Omental fat pad (tissue), 3 donors: ENCODE measurements at regions not wholly inside any gene's neighbourhood (a gene's known extent, or its start where the extent isn't known, plus 50 kb on each side); places are given as distances from the start of the nearest gene placed in this dataset.
"Not testable (repeated sequence)": the region's sequence is repeated elsewhere in the genome, so short reads cannot be mapped to it uniquely, and the experiment has no call there.

ENCODE experiments used
- ATAC-seq: fragments of 150-250 bp; one replicate; pipeline ENCODE4 v1.9.1; 2016; ENCODE audit warnings: mild to moderate bottlenecking, moderate library complexity; ENCODE audit not compliant: low FRiP score
- DNase-seq: peaks from one replicate; pipeline ENCODE4 v3.0.0-alpha.2; 2019; ENCODE audit warnings: low spot score
- CTCF ChIP-seq, 3 donors: fragments of 450-650 bp; IDR thresholded peaks; one replicate each; pipeline ENCODE4 v1.5.1; 2016 to 2017; ENCODE audit warnings: antibody characterized with exemption in 3 of 3, mild to moderate bottlenecking in 3 of 3, moderate library complexity in 2 of 3

DNA sequence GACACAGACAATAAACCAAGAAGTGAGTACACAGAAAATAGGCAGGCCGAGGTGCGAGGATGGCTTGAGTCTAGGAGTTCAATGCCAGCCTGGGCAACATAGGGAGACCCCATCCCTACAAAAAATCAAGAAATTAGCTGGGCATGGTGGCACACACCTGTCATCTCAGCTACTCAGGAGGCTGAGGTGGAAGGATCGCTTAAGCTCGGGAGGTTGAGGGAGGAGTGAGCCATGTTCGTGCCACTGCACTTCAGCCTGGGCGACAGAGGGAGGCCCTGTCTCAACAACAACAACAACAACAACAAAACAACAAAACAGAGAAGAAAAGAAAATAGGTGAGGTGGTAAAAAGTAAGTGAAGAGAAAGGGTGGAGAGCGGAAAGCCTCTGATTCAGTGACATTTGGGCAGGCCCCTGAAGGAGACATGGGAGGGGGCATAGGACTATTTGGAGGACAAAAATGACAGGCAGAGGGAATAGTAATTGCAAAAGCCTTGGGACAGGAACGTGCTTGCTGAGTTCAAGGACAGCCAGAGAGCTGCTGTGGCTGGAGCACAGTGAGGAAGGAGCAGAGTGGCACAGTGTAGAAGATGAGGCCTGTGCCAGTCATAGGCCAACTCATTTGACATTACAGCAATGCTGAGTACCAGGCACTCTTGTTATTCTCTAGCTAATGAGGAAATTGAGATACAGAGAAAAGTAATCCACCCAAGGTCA is 160.6 kb downstream of the VEGFA start:
- ATAC-seq (no peak), DNase-seq (no peak)
- no peak for TF ChIP-seq CTCF (IDR thresholded peaks at IDR 0.05)

GRCh38 chr6:43929511-43929910 is 159.5 kb downstream of the VEGFA start:
- no peak for ATAC-seq
- TF ChIP-seq CTCF (IDR thresholded peaks at IDR 0.05) = no peak
- no peak for DNase-seq

GRCh38 chr6:43927532-43928210 is 157.7 kb downstream of the VEGFA start:
- DNase-seq (no peak), ATAC-seq (no peak)
- no peak for TF ChIP-seq CTCF (IDR thresholded peaks at IDR 0.05)

DNA sequence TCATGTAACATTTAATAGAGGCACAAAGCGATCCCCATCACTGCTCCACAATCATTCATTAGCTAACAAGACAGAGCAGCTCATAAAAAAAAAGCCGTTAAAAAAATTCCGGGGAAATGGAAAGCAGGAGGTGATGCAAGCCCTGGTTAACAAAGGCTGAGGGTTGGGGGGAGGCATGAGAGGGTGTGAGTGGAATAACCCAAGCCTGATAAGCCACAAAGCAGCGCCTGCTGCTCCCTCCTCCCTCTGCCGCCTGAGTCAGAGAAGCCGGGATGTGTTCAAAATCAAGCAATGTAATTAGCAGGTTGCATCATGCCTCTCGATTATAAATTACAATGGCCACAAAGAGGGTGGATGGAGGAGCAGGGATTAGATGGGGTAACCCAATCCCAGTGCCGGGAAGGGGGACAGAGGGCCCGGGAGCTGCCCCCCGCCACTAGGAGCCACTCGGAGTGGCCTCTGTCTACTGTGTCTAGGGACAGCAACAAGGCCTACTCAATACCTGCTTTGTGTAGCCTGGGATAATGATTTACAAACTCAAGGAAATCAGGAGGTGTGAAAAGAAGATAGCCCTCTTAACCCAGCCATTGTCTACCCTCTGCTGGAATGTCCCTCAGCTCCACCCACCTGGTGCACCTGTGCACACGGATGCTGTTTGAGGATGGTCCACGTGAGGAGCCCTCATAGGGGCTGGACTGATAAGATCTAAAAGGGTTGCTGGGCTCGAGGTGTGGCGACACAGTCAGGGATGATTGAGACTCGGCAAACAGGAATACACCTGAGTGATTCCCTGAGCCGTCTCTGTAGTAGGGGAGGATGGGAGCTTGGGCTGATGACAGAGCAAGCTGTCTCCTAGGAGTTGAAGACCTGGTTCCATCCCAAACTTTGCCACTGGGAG is 156.9 kb downstream of the VEGFA start:
- ATAC-seq = peak; percentile 90
- no peak for TF ChIP-seq CTCF (IDR thresholded peaks at IDR 0.05)
- no peak for DNase-seq

DNA sequence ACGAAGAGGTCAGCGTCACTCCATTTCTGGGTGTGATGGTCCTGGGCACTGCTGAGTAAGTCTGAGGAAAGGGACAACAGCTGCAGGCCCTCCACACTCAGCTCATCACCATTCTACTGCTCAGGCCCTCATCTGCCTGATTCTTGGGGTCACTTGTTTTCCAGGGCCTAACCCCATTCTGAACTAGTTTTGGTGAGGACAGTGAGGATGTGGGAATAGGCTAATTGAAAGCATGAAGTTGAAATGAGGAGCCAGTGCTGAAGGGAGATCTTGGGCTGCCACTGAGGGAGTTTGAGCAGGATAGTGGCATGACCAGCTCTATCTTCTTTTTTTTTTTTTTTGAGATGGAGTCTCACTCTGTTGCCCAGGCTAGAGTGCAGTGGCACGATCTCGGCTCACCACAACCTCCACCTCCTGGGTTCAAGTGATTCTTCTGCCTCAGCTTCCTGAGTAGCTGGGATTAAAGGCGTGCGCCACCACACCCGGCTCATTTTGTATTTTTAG is 155.7 kb downstream of the VEGFA start:
- DNase-seq, ATAC-seq: not testable (repeated sequence)

GRCh38 chr6:43924222-43924702 is 154.3 kb downstream of the VEGFA start:
- DNase-seq = no peak
- no peak for TF ChIP-seq CTCF (IDR thresholded peaks at IDR 0.05)
- peak; percentile 14 for ATAC-seq
